ENCODE measurements at regions not wholly inside any gene's neighbourhood (a gene's known extent, or its start where the extent isn't known, plus 50 kb on each side); places are given as distances from the start of the nearest gene placed in this dataset.

- no peak for TF ChIP-seq CTCF (IDR thresholded peaks at IDR 0.05)
- TF ChIP-seq ZFX (IDR thresholded peaks at IDR 0.05; ENCODE audit: borderline replicate concordance) = no peak
Measured at GRCh38 chr6:145063091-145063490, 672.2 kb downstream of the EPM2A start.

All from 22Rv1 (cell line).